Effector memory CD4-positive, alpha-beta T cell (primary cell): ENCODE measurements at regions not wholly inside any gene's neighbourhood (a gene's known extent, or its start where the extent isn't known, plus 50 kb on each side); places are given as distances from the start of the nearest gene placed in this dataset.

Experiments used
- DNase-seq, 3 donors: peaks; one replicate each; pipeline ENCODE4 v3.0.0-alpha.2; 2020
- H3K27ac ChIP-seq: 2 replicates; pipeline ENCODE4 v1.7.0; 2013; ENCODE audit warnings: mild to moderate bottlenecking, low read length, moderate library complexity; ENCODE audit not compliant: insufficient read depth, poor library complexity, severe bottlenecking
- H3K27me3 ChIP-seq: replicated peaks from 2 replicates; pipeline ENCODE4 v1.7.0; 2013; ENCODE audit warnings: mild to moderate bottlenecking, low read length; ENCODE audit not compliant: insufficient read depth, control insufficient read depth, poor library complexity, severe bottlenecking
- H3K36me3 ChIP-seq: 2 replicates; pipeline ENCODE4 v1.7.0; 2013; ENCODE audit warnings: mild to moderate bottlenecking, low read length, moderate library complexity; ENCODE audit not compliant: control insufficient read depth, insufficient read depth
- H3K4me1 ChIP-seq: 2 replicates; pipeline ENCODE4 v1.7.0; 2013; ENCODE audit warnings: low read length, mild to moderate bottlenecking; ENCODE audit not compliant: control insufficient read depth, insufficient read depth, poor library complexity, severe bottlenecking
- H3K4me3 ChIP-seq: 2 replicates; pipeline ENCODE4 v1.7.0; 2013; ENCODE audit warnings: low read length, low read depth, mild to moderate bottlenecking; ENCODE audit not compliant: insufficient read depth, poor library complexity, severe bottlenecking
- H3K9me3 ChIP-seq: 2 replicates; pipeline ENCODE4 v1.7.0; 2013; ENCODE audit warnings: mild to moderate bottlenecking, low read length, moderate library complexity; ENCODE audit not compliant: control insufficient read depth

DNA sequence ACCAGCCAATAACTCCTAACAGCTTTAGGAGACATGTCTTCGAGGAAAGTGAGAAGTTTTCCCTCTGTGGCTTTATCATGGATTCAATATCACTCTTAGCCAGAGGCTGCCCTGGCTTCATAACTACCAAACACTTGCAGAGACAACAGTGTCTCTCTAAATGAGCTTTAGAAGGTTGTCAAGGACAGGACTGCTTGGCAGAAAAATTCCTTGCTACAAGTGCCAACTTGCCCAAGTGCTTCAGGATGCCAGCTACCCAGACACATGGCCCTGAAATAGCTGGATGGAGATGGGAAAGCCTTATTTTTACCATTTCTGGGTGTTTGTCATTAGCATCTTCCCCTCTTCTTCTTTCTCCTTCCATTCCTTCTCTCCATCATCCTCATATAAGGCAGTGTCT lies 137.1 kb upstream of the MDFIC start:
- H3K4me3 ChIP-seq = no peak overlapping the region
- no peak for DNase-seq
- no peaks in the 10 kb centered on the region for H3K9me3 ChIP-seq
- no peaks in the 10 kb centered on the region for H3K36me3 ChIP-seq
- H3K27me3 ChIP-seq = no peaks in the 10 kb centered on the region
- H3K27ac ChIP-seq = no peak overlapping the region
- no peaks in the 10 kb centered on the region for H3K4me1 ChIP-seq

- Histone ChIP-seq H3K9me3 (no peaks in the 10 kb centered on the region), H3K27me3 (no peaks in the 10 kb centered on the region), H3K4me1 (no peaks in the 10 kb centered on the region), H3K27ac (no peak overlapping the region), H3K4me3 (no peak overlapping the region), H3K36me3 (no peaks in the 10 kb centered on the region)
- no peak for DNase-seq
These were observed 136.4 kb upstream of the MDFIC start for GRCh38 chr7:114785496-114785895.

DNA sequence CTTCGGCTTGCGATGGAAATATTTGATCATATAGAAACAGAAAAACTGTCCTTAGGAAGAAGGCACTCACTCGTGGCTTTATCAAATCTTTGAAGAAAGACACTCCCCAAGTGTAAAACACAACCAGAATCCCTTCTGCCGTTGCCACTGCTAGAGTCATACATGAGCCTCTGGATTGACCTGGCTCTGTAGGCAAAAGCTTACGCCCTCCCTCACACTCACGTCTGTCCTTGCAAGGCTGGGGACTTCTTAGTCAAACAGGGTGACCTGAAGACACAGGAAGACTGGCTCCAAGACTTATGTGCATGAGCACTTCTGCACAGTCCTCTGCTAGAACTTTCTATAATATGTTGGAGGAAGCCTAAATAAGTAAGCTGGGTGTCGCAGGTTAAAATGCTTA lies 135.4 kb upstream of the MDFIC start:
- DNase-seq = no peak
- Histone ChIP-seq H3K9me3 (no peaks in the 10 kb centered on the region), H3K27me3 (no peaks in the 10 kb centered on the region), H3K36me3 (no peaks in the 10 kb centered on the region), H3K4me3 (peak overlapping the region; percentile 10), H3K27ac (no peak overlapping the region), H3K4me1 (no peaks in the 10 kb centered on the region)

DNA sequence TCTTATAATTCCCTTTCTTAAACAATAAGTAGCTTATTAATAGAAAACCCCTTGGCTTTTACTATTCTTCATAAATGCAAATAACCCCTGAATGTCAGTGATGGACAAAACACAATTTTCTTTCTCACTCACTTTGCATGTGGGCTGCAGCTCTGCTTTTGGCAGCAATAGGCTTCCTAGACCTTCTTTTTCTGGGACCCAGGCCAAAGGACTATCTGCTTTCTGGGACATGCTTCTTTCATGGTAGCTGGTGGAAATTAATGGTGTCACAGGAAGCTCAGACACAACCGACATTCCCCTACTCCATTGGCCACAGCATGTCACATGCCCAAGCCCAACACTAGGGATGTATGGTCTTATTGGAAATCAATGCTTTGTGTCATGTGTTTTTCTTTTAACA lies 134.3 kb upstream of the MDFIC start:
- H3K27ac ChIP-seq = no peak overlapping the region
- no peaks in the 10 kb centered on the region for H3K27me3 ChIP-seq
- no peak for DNase-seq
- H3K4me3 ChIP-seq = no peak overlapping the region
- H3K4me1 ChIP-seq = no peaks in the 10 kb centered on the region
- H3K9me3 ChIP-seq = no peaks in the 10 kb centered on the region
- H3K36me3 ChIP-seq = no peaks in the 10 kb centered on the region

DNA sequence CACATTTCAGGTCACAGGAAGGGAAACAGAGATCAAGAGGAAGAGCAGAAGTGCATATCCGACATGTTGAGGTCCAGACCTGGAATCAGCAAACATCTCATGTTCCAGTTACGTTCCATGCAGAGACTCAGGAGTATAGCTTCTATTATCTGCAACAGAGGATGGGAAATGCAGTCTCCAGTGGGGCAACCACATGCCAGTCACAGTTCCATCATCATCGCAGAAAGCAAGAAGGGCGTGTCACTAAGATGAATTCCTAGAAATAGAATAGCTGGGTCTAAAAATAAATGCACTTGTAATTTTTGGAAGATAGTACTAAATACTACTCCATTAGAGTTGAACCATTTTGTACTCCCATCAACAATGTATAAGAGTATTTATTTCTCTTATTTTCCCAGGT lies 133.2 kb upstream of the MDFIC start:
- no peak for DNase-seq
- no peak overlapping the region for H3K27ac ChIP-seq
- H3K4me1 ChIP-seq = no peaks in the 10 kb centered on the region
- H3K9me3 ChIP-seq = no peaks in the 10 kb centered on the region
- no peaks in the 10 kb centered on the region for H3K36me3 ChIP-seq
- H3K4me3 ChIP-seq = no peak overlapping the region
- H3K27me3 ChIP-seq = no peaks in the 10 kb centered on the region

DNA sequence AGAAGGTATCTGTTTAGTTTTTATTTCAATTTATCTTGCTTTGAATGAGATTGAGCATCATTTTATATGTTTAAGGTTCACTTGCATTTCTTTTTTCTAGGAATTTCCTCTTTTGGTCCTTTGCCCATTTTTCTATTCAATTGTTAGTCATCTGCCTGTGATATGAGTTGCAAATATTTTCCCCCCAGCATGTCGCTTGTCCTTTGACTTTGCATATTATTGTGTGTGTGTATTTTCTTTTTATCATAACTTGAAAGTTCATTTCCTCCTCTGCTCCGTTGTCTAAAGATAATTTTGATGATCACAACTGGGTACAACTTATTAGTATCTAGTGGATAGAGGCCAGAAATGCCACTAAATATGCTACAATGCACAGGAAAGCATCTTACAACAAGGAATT lies 132.7 kb upstream of the MDFIC start:
- no peaks in the 10 kb centered on the region for H3K36me3 ChIP-seq
- no peak overlapping the region for H3K4me3 ChIP-seq
- H3K9me3 ChIP-seq = no peaks in the 10 kb centered on the region
- no peaks in the 10 kb centered on the region for H3K27me3 ChIP-seq
- DNase-seq = no peak
- H3K27ac ChIP-seq = no peak overlapping the region
- H3K4me1 ChIP-seq = no peaks in the 10 kb centered on the region

- Histone ChIP-seq H3K27me3 (no peaks in the 10 kb centered on the region), H3K9me3 (no peaks in the 10 kb centered on the region), H3K4me3 (no peak overlapping the region), H3K27ac (no peak overlapping the region), H3K36me3 (no peaks in the 10 kb centered on the region), H3K4me1 (no peaks in the 10 kb centered on the region)
- DNase-seq = no peak
These were observed 132.0 kb upstream of the MDFIC start for GRCh38 chr7:114789871-114790311.

GRCh38 chr7:114790521-114790920 lies 131.4 kb upstream of the MDFIC start:
- DNase-seq = no peak
- Histone ChIP-seq H3K36me3 (no peaks in the 10 kb centered on the region), H3K9me3 (no peaks in the 10 kb centered on the region), H3K4me1 (no peaks in the 10 kb centered on the region), H3K27ac (no peak overlapping the region), H3K4me3 (no peak overlapping the region), H3K27me3 (no peaks in the 10 kb centered on the region)

- H3K36me3 ChIP-seq = no peaks in the 10 kb centered on the region
- H3K9me3 ChIP-seq = no peaks in the 10 kb centered on the region
- no peak overlapping the region for H3K27ac ChIP-seq
- no peaks in the 10 kb centered on the region for H3K27me3 ChIP-seq
- no peak overlapping the region for H3K4me3 ChIP-seq
- no peaks in the 10 kb centered on the region for H3K4me1 ChIP-seq
- DNase-seq = no peak
These were observed 130.1 kb upstream of the MDFIC start for GRCh38 chr7:114791771-114792170.

- Histone ChIP-seq H3K9me3 (no peaks in the 10 kb centered on the region), H3K4me3 (no peak overlapping the region), H3K27me3 (no peaks in the 10 kb centered on the region), H3K36me3 (no peaks in the 10 kb centered on the region), H3K27ac (no peak overlapping the region), H3K4me1 (no peaks in the 10 kb centered on the region)
- no peak for DNase-seq
These were observed 128.6 kb upstream of the MDFIC start for GRCh38 chr7:114793155-114793845.
